ENCODE measurements at regions not wholly inside any gene's neighbourhood (a gene's known extent, or its start where the extent isn't known, plus 50 kb on each side); places are given as distances from the start of the nearest gene placed in this dataset.

DNA sequence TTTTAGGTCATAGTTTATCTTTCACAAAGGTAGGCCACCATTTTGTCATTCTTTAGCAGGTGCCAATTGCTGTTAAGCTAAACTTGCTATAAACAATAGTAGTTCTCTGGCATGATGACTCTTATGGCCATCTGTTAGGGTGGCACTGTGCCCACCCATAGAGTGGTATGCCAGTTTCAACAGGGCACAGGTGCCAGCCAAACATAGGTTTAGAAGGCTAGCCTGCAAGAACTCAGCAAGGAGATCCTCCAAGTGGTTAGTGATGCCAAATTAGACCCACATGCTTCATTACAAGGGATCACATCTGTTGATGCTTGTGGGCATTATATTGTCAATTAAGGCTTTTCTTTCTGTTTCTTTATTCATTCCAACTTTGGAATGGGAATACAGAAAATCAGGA, 204.5 kb downstream of the FMR1NB start:
- Histone ChIP-seq H3K4me1 (ENCODE audit: control insufficient read depth in 1 of 2, insufficient read depth in 1 of 2, low read depth in 1 of 2, low read length in 1 of 2) (no peaks in the 10 kb centered on the region), H3K9me3 (no peaks in the 10 kb centered on the region), H3K36me3 (no peaks in the 10 kb centered on the region), H3K27ac (no peak overlapping the region), H3K4me3 (ENCODE audit: low read depth in 1 of 2, low read length in 1 of 2) (no peak overlapping the region), H3K27me3 (no peaks in the 10 kb centered on the region)
- TF ChIP-seq, protein P1, sequence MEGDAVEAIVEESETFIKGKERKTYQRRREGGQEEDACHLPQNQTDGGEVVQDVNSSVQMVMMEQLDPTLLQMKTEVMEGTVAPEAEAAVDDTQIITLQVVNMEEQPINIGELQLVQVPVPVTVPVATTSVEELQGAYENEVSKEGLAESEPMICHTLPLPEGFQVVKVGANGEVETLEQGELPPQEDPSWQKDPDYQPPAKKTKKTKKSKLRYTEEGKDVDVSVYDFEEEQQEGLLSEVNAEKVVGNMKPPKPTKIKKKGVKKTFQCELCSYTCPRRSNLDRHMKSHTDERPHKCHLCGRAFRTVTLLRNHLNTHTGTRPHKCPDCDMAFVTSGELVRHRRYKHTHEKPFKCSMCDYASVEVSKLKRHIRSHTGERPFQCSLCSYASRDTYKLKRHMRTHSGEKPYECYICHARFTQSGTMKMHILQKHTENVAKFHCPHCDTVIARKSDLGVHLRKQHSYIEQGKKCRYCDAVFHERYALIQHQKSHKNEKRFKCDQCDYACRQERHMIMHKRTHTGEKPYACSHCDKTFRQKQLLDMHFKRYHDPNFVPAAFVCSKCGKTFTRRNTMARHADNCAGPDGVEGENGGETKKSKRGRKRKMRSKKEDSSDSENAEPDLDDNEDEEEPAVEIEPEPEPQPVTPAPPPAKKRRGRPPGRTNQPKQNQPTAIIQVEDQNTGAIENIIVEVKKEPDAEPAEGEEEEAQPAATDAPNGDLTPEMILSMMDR (IDR thresholded peaks at IDR 0.05): no peak

DNA sequence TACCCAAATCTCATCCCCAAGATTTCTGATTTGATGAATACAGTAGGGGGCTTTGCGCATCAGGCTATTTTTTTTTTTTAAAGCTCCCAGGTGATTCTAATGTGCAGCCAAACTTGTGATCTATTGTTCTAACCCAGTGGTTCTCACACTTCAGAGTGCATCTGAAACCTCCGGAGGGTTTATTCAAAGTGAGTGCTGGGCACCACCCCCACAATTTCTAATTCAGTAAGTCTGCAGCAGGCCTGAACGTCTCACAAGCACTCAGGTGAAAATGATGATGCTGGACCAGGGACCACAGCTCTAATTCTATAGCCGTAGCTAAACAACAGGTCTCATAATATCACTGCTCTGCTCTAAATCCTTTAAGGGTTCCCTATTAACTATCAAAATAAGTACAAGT, 211.4 kb downstream of the FMR1NB start:
- no peak overlapping the region for H3K4me3 ChIP-seq (ENCODE audit: low read depth in 1 of 2, low read length in 1 of 2)
- H3K27me3 ChIP-seq: no peaks in the 10 kb centered on the region
- TF ChIP-seq, protein P1 (IDR thresholded peaks at IDR 0.05): no peak
- H3K36me3 ChIP-seq: no peaks in the 10 kb centered on the region
- H3K9me3 ChIP-seq: no peaks in the 10 kb centered on the region
- no peak overlapping the region for H3K27ac ChIP-seq
- H3K4me1 ChIP-seq (ENCODE audit: control insufficient read depth in 1 of 2, insufficient read depth in 1 of 2, low read depth in 1 of 2, low read length in 1 of 2): no peaks in the 10 kb centered on the region

DNA sequence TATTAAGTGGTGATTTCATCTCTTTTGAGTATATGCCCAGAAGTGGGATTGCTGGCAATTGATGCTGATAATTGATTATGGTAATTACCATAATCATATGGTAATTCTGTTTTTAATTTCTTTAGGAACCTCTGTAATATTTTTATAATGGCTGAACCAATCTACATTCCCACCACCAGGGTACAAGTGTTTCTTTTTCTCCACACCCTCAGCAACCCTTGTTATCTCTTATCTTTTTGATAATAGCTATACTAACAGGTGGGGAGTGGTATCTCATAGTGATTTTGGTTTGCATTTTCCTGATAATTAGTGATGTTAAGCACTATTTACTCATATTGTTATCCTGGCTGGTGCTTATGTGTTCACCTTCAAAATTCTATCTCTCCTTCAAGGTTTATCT, 212.6 kb downstream of the FMR1NB start:
- no peaks in the 10 kb centered on the region for H3K27me3 ChIP-seq
- H3K4me3 ChIP-seq (ENCODE audit: low read depth in 1 of 2, low read length in 1 of 2): no peak overlapping the region
- TF ChIP-seq, protein P1 (IDR thresholded peaks at IDR 0.05): no peak
- no peak overlapping the region for H3K27ac ChIP-seq
- no peaks in the 10 kb centered on the region for H3K36me3 ChIP-seq
- no peaks in the 10 kb centered on the region for H3K4me1 ChIP-seq (ENCODE audit: control insufficient read depth in 1 of 2, insufficient read depth in 1 of 2, low read depth in 1 of 2, low read length in 1 of 2)
- H3K9me3 ChIP-seq: no peaks in the 10 kb centered on the region

DNA sequence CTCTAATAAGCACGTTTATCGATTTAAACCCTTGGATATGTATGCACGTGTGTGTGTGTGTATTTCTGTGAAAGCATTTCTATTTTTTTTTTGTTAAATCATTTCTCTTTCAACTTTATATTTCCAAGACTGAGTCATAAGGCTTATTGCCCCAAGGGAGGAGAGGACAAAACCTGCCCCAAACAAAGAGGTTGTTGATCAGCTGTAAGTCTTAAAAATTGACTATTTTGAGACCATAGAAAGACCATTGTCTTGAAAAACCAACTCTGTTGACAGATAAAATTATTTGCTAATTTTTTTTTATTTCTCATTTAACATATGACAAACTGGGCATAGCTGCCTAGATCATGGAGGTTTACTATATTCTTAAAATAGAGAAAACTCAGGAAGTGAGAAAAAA, 222.4 kb downstream of the FMR1NB start:
- Histone ChIP-seq H3K36me3 (no peaks in the 10 kb centered on the region), H3K27me3 (no peaks in the 10 kb centered on the region), H3K27ac (no peak overlapping the region), H3K4me1 (ENCODE audit: control insufficient read depth in 1 of 2, insufficient read depth in 1 of 2, low read depth in 1 of 2, low read length in 1 of 2) (no peaks in the 10 kb centered on the region), H3K4me3 (ENCODE audit: low read depth in 1 of 2, low read length in 1 of 2) (no peak overlapping the region), H3K9me3 (no peaks in the 10 kb centered on the region)
- TF ChIP-seq, protein P1 (IDR thresholded peaks at IDR 0.05): no peak

DNA sequence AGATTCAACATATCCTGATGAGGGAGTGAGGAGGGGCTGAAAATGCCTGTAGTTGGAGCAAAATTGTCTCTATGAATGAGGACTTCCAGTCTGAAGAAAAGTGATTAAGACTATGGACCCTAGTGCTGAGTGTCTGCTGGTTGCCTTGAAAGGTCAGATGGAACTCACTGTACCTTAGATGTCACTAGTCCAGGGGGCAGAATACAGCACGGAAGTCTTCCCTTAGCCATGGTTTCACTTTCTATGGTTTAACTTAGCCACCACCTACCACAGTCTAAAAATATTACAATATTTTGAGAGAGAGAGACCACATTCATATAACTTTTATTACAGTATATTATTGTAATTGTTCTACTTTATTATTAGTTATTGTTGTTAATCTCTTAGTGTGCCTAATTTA, 223.1 kb downstream of the FMR1NB start:
- TF ChIP-seq, protein P1 (IDR thresholded peaks at IDR 0.05): no peak
- H3K4me1 ChIP-seq (ENCODE audit: control insufficient read depth in 1 of 2, insufficient read depth in 1 of 2, low read depth in 1 of 2, low read length in 1 of 2): no peaks in the 10 kb centered on the region
- H3K9me3 ChIP-seq: no peaks in the 10 kb centered on the region
- no peak overlapping the region for H3K27ac ChIP-seq
- H3K4me3 ChIP-seq (ENCODE audit: low read depth in 1 of 2, low read length in 1 of 2): no peak overlapping the region
- H3K27me3 ChIP-seq: no peaks in the 10 kb centered on the region
- H3K36me3 ChIP-seq: no peaks in the 10 kb centered on the region

DNA sequence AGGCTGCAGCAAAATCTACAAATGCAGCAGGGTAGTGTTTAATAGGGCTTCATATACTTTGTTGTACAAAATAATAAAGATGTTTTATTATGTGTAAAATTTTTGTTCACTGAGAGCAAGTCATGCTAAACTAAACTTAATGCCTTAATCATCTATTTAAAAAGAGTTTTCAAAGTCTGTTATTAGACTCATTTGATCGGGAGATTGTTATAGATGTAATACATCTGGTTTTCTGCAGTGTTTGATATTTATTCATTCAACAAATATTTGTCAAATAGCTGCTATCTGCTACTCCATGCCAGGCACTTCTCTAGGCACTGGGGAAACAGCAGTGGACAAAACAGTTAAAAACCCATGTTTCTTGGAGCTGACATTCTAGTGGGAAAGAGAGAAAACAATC, 233.6 kb downstream of the FMR1NB start:
- H3K9me3 ChIP-seq: no peaks in the 10 kb centered on the region

More for the DNA sequence above, 233.6 kb downstream of the FMR1NB start:
- Histone ChIP-seq H3K4me1 (ENCODE audit: control insufficient read depth in 1 of 2, insufficient read depth in 1 of 2, low read depth in 1 of 2, low read length in 1 of 2) (no peaks in the 10 kb centered on the region), H3K27ac (no peak overlapping the region), H3K4me3 (ENCODE audit: low read depth in 1 of 2, low read length in 1 of 2) (no peak overlapping the region), H3K36me3 (no peaks in the 10 kb centered on the region), H3K27me3 (no peaks in the 10 kb centered on the region)
- TF ChIP-seq, protein P1 (IDR thresholded peaks at IDR 0.05): no peak
